Caco-2 (cell line): ENCODE measurements at regions not wholly inside any gene's neighbourhood (a gene's known extent, or its start where the extent isn't known, plus 50 kb on each side); places are given as distances from the start of the nearest gene placed in this dataset.

Experiments used
- BruUV-seq: library from RNA; stranded (reverse); fragments of 400-500 nt; replicated peaks from 2 replicates; lab custom pipeline; 2021; lab: Mats Ljungman, UMichigan
- CTCF ChIA-PET: fragments of 300-600 bp; sonication (Branson Sonifier 250); formaldehyde crosslinking; loops from one replicate; lab custom pipeline; 2022; ENCODE audit warnings: antibody characterized with exemption; lab: Charles Lee
- POLR2A ChIA-PET: fragments of 300-600 bp; sonication (Branson Sonifier 250); formaldehyde crosslinking; loops from one replicate; lab custom pipeline; 2022; ENCODE audit warnings: antibody characterized with exemption; lab: Charles Lee
- DNase-seq, 2 experiments: peaks; one replicate each; pipeline versions ENCODE4 v3.0.0 to v3.0.0-alpha.2; 2020 to 2022
- H3K27me3 ChIP-seq: replicated peaks from 2 replicates; pipeline ENCODE4 v1.6.0; 2011; ENCODE audit warnings: low read length; ENCODE audit not compliant: control insufficient read depth, insufficient read depth
- H3K36me3 ChIP-seq: 2 replicates; pipeline ENCODE4 v1.5.1; 2011; ENCODE audit warnings: low read length; ENCODE audit not compliant: control insufficient read depth, insufficient read depth
- H3K4me1 ChIP-seq: fragments of 250-450 bp; sonication (Bioruptor Pico); 2 replicates; pipeline ENCODE4 v1.5.1; 2020; ENCODE audit warnings: mild to moderate bottlenecking
- H3K4me3 ChIP-seq: 2 replicates; pipeline ENCODE4 v1.5.1; 2011; ENCODE audit warnings: low read depth, mild to moderate bottlenecking, control low read depth, low read length
- H3K9me3 ChIP-seq: fragments of 250-450 bp; sonication (Bioruptor Pico); 2 replicates; pipeline ENCODE4 v1.5.1; 2020; ENCODE audit warnings: mild to moderate bottlenecking, moderate library complexity
- H3K27ac Mint-ChIP-seq: one replicate; pipeline ENCODE4 v1.8.0; 2022; ENCODE audit warnings: mixed read lengths; ENCODE audit not compliant: unreplicated experiment
- H3K27me3 Mint-ChIP-seq: one replicate; pipeline ENCODE4 v1.8.0; 2022; ENCODE audit warnings: mixed read lengths; ENCODE audit not compliant: insufficient read depth, unreplicated experiment
- H3K36me3 Mint-ChIP-seq: one replicate; pipeline ENCODE4 v1.8.0; 2022; ENCODE audit warnings: mild to moderate bottlenecking, mixed read lengths; ENCODE audit not compliant: insufficient read depth, unreplicated experiment
- H3K4me1 Mint-ChIP-seq: one replicate; pipeline ENCODE4 v1.8.0; 2022; ENCODE audit warnings: low read depth, mixed read lengths; ENCODE audit not compliant: unreplicated experiment
- H3K4me3 Mint-ChIP-seq: one replicate; pipeline ENCODE4 v1.8.0; 2022; ENCODE audit warnings: mild to moderate bottlenecking, moderate library complexity, mixed read lengths; ENCODE audit not compliant: unreplicated experiment
- H3K9me3 Mint-ChIP-seq: one replicate; pipeline ENCODE4 v1.8.0; 2022; ENCODE audit warnings: mixed read lengths; ENCODE audit not compliant: unreplicated experiment
- CTCF ChIP-seq, 2 experiments: fragments of 200-600 bp in 1 of 2; IDR thresholded peaks; 1 replicate in 1 of 2; 2 replicates in 1 of 2; pipeline versions ENCODE4 v1.5.1 to v1.8.0; 2011 to 2022; ENCODE audit warnings: antibody characterized with exemption in 1 of 2, control low read depth in 1 of 2, inconsistent platforms in 1 of 2, low read depth in 1 of 2, low read length in 1 of 2, mild to moderate bottlenecking in 1 of 2, moderate library complexity in 1 of 2; ENCODE audit not compliant: insufficient read depth in 1 of 2, severe bottlenecking in 1 of 2, unreplicated experiment in 1 of 2
- intact Hi-C: fragments of 100-400 bp; cut with micrococcal nuclease; formaldehyde crosslinking; loops from one replicate; pipeline ENCODE4 v1.10.0; 2022; ENCODE audit not compliant: unreplicated experiment

DNA sequence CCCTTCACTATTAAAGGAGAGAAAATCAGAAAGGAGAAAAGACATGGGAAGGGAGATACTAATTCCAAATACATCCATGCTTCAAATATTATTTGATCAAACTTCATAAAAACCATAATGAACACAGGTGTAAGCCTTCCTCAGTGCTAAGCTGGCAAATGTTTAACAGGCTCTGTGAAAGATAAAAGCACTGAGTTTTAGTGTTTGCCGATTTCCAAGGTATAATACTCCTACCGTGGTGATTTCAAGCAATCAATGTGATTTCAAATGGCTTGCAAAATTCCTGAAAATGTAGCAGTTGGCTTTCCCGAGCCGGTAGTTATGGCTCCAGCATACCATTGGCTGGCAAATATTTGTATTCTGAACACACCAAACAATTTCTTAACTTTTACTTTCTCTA, 732.3 kb upstream of the GOLIM4 start:
- BruUV-seq = no TSS peak
- no peak overlapping the region for H3K27ac Mint-ChIP-seq
- POLR2A ChIA-PET = no interaction called here

GRCh38 chr3:168824107-168824506, 728.4 kb upstream of the GOLIM4 start:
- intact Hi-C loops = no loop called here
- ChIA-PET POLR2A (no interaction called here), CTCF (no interaction called here)
- Histone ChIP-seq H3K27me3 (no peaks in the 10 kb centered on the region), H3K9me3 (no peaks in the 10 kb centered on the region), H3K36me3 (no peaks in the 10 kb centered on the region), H3K4me3 (no peak overlapping the region), H3K4me1 (no peaks in the 10 kb centered on the region)
- H3K9me3 Mint-ChIP-seq = no peaks in the 10 kb centered on the region
- TF ChIP-seq CTCF (IDR thresholded peaks at IDR 0.05; ENCODE audit: insufficient read depth in 1 of 2, low read depth in 1 of 2, low read length in 1 of 2, severe bottlenecking in 1 of 2, unreplicated experiment in 1 of 2) = no peak
- H3K27ac Mint-ChIP-seq = no peak overlapping the region
- no peaks in the 10 kb centered on the region for H3K36me3 Mint-ChIP-seq
- H3K4me3 Mint-ChIP-seq = no peak overlapping the region
- no peaks in the 10 kb centered on the region for H3K4me1 Mint-ChIP-seq
- DNase-seq = no peak
- no TSS peak for BruUV-seq
- no peaks in the 10 kb centered on the region for H3K27me3 Mint-ChIP-seq

More for the DNA sequence above, 732.3 kb upstream of the GOLIM4 start:
- no peaks in the 10 kb centered on the region for H3K4me1 ChIP-seq
- TF ChIP-seq CTCF (IDR thresholded peaks at IDR 0.05; ENCODE audit: insufficient read depth in 1 of 2, low read depth in 1 of 2, low read length in 1 of 2, severe bottlenecking in 1 of 2, unreplicated experiment in 1 of 2) = no peak
- H3K4me3 ChIP-seq = no peak overlapping the region
- CTCF ChIA-PET = no interaction called here
- H3K36me3 ChIP-seq = no peaks in the 10 kb centered on the region
- no peak overlapping the region for H3K4me3 Mint-ChIP-seq
- H3K36me3 Mint-ChIP-seq = no peaks in the 10 kb centered on the region
- no peaks in the 10 kb centered on the region for H3K9me3 ChIP-seq
- no peaks in the 10 kb centered on the region for H3K4me1 Mint-ChIP-seq
- no peaks in the 10 kb centered on the region for H3K27me3 Mint-ChIP-seq
- H3K9me3 Mint-ChIP-seq = no peaks in the 10 kb centered on the region
- intact Hi-C loops = no loop called here
- DNase-seq = no peak
- H3K27me3 ChIP-seq = no peaks in the 10 kb centered on the region

DNA sequence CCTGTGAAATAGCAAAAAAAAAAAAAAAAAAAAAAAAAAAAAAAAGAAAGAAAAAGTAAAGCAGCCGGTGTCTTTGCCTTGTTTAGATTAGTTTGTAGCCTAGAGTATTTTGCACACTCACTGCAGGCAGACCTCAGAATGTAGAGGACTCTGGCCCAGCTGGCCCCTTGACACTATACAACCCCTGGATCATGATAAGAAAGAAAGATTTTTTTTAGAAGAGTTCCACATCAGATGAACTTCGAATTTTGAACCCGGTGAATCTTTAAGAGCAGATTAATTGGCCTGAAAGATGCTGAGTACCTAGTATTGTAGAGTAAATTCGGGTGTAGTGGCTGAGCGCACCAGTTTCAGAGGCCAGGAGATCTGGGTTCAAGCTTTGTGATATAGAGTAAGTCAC, 727.7 kb upstream of the GOLIM4 start:
- Mint-ChIP-seq H3K27me3 (no peaks in the 10 kb centered on the region), H3K4me1 (no peaks in the 10 kb centered on the region), H3K4me3 (no peak overlapping the region), H3K9me3 (no peaks in the 10 kb centered on the region), H3K36me3 (no peaks in the 10 kb centered on the region), H3K27ac (no peak overlapping the region)
- BruUV-seq = no TSS peak
- H3K4me3 ChIP-seq = no peak overlapping the region
- H3K9me3 ChIP-seq = no peaks in the 10 kb centered on the region
- H3K27me3 ChIP-seq = no peaks in the 10 kb centered on the region
- H3K4me1 ChIP-seq = no peaks in the 10 kb centered on the region
- ChIA-PET POLR2A (no interaction called here), CTCF (no interaction called here)
- H3K36me3 ChIP-seq = no peaks in the 10 kb centered on the region
- no peak for TF ChIP-seq CTCF (IDR thresholded peaks at IDR 0.05; ENCODE audit: insufficient read depth in 1 of 2, low read depth in 1 of 2, low read length in 1 of 2, severe bottlenecking in 1 of 2, unreplicated experiment in 1 of 2)
- DNase-seq = no peak
- intact Hi-C loops = no loop called here
